HEK293T (cell line): ENCODE measurements at regions not wholly inside any gene's neighbourhood (a gene's known extent, or its start where the extent isn't known, plus 50 kb on each side); places are given as distances from the start of the nearest gene placed in this dataset.

Experiments
- CTCF ChIA-PET: fragments of 350-600 bp; formaldehyde crosslinking; extraction: SDS; loops from one replicate; lab custom pipeline; 2021; ENCODE audit warnings: antibody characterized with exemption, inconsistent platforms; lab: Yijun Ruan, JAX
- POLR2A ChIA-PET: fragments of 350-600 bp; formaldehyde crosslinking; extraction: SDS; loops from one replicate; lab custom pipeline; 2020; ENCODE audit warnings: antibody characterized with exemption, inconsistent platforms; lab: Yijun Ruan, JAX
- DNase-seq: peaks from one replicate; pipeline ENCODE4 v3.0.0; 2012; ENCODE audit warnings: mixed read lengths; ENCODE audit errors: extremely low spot score
- ARNT ChIP-seq: fragments of 450-650 bp; IDR thresholded peaks from 2 replicates; pipeline ENCODE4 v1.6.1; 2017; ENCODE audit warnings: mild to moderate bottlenecking
- BHLHE40 ChIP-seq: fragments of 450-650 bp; IDR thresholded peaks from 2 replicates; pipeline ENCODE4 v1.6.1; 2016; ENCODE audit warnings: mild to moderate bottlenecking, moderate library complexity, borderline replicate concordance
- CTBP1 ChIP-seq: fragments of 450-650 bp; IDR thresholded peaks from 2 replicates; pipeline ENCODE4 v1.6.1; 2016; ENCODE audit warnings: borderline replicate concordance
- ELF4 ChIP-seq: fragments of 450-650 bp; IDR thresholded peaks from 2 replicates; pipeline ENCODE4 v1.6.1; 2017; ENCODE audit warnings: antibody characterized with exemption
- FOXA1 ChIP-seq: fragments of 450-650 bp; IDR thresholded peaks from 2 replicates; pipeline ENCODE4 v1.6.1; 2016; ENCODE audit warnings: mild to moderate bottlenecking
- FOXK2 ChIP-seq: fragments of 450-650 bp; IDR thresholded peaks from 2 replicates; pipeline ENCODE4 v1.6.1; 2016; ENCODE audit warnings: mild to moderate bottlenecking
- FOXM1 ChIP-seq: fragments of 450-650 bp; IDR thresholded peaks from 2 replicates; pipeline ENCODE4 v1.6.1; 2017; ENCODE audit warnings: mild to moderate bottlenecking, borderline replicate concordance
- HDGF ChIP-seq: fragments of 450-650 bp; IDR thresholded peaks from 2 replicates; pipeline ENCODE4 v1.6.1; 2017; ENCODE audit warnings: antibody characterized with exemption, borderline replicate concordance
- L3MBTL2 ChIP-seq: fragments of 450-650 bp; conservative IDR thresholded peaks from 2 replicates; pipeline ENCODE4 v1.6.1; 2016; ENCODE audit warnings: mild to moderate bottlenecking
- LEF1 ChIP-seq: fragments of 450-650 bp; IDR thresholded peaks from 2 replicates; pipeline ENCODE4 v1.6.1; 2017; ENCODE audit warnings: mild to moderate bottlenecking, borderline replicate concordance
- NFRKB ChIP-seq: fragments of 450-650 bp; IDR thresholded peaks from 2 replicates; pipeline ENCODE4 v1.6.1; 2016; ENCODE audit warnings: mild to moderate bottlenecking, moderate library complexity
- SP1 ChIP-seq: fragments of 450-650 bp; IDR thresholded peaks from 2 replicates; pipeline ENCODE4 v1.6.1; 2017
- SUZ12 ChIP-seq: fragments of 450-650 bp; IDR thresholded peaks from 2 replicates; pipeline ENCODE4 v1.6.1; 2016; ENCODE audit warnings: mild to moderate bottlenecking
- TARDBP ChIP-seq: fragments of 450-650 bp; IDR thresholded peaks from 2 replicates; pipeline ENCODE4 v1.6.1; 2016
- ZNF384 ChIP-seq: fragments of 450-650 bp; IDR thresholded peaks from 2 replicates; pipeline ENCODE4 v1.6.1; 2016
- TF ChIP-seq, protein P1 (sequence below): fragments of 450-650 bp; IDR thresholded peaks from 2 replicates; pipeline ENCODE4 v1.6.1; 2016

DNA sequence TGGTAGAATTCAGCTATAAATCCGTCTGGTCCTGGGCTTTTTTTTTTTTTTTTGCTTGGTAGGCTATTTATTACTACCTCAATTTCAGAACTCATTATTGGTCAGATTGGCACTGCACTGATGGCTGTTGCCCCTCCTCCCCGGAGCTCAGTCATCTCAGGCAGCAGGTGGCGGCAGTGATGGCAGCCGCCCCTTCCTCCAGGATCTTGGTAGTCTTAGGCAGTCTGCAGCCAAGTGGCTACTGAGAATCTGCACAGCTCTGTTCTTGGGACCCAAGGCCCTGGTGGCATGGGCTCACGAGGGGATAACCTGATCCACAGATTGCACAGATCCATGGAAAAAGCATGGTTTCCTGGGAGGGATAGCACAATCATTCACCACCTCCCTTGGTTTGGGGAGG is 77.9 kb downstream of the GPR85 start:
- ChIA-PET POLR2A (no interaction called here), CTCF (no interaction called here)
- no peak for DNase-seq
- TF ChIP-seq BHLHE40: no peak
- no peak for TF ChIP-seq LEF1
- TF ChIP-seq ARNT: no peak
- TF ChIP-seq SP1: no peak
- TF ChIP-seq FOXM1: no peak
- TF ChIP-seq, protein P1, sequence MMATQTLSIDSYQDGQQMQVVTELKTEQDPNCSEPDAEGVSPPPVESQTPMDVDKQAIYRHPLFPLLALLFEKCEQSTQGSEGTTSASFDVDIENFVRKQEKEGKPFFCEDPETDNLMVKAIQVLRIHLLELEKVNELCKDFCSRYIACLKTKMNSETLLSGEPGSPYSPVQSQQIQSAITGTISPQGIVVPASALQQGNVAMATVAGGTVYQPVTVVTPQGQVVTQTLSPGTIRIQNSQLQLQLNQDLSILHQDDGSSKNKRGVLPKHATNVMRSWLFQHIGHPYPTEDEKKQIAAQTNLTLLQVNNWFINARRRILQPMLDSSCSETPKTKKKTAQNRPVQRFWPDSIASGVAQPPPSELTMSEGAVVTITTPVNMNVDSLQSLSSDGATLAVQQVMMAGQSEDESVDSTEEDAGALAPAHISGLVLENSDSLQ: no peak
- no peak for TF ChIP-seq L3MBTL2
- no peak for TF ChIP-seq ZNF384
- TF ChIP-seq HDGF: no peak
- TF ChIP-seq FOXA1: no peak
- no peak for TF ChIP-seq SUZ12
- no peak for TF ChIP-seq FOXK2

DNA sequence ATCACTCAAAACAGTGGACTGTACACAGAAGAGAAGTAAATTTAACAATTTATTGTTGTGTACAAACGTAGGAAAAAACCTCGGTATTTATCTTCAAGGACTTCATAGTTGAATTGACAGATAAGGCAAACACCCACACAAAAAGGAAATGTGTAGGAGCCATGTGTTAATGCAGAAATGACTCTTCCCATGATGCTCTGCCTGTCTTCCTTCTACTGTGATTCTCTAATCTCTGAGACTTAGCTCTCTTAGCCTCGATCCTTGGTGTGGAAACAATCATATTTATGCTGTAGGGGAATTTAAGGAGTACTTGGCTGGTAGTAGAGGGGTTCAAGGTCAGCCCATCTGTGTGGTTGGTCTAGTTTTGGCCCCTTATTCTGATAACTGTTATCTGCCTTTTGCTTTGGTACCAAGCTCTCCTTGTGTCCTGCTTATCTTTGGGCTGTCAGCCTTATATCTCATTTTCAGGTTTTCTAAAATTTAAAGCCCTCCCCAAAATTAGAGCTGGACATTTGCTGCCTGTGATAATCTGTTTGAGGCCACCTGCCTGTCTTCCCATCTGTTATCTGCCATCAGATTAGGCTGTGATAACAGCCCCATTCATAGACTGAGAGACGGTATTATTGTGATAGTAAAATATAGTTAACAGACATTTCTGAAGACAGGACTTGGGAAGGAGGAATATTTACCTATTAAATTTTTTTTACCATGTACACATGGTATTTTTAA is 81.7 kb downstream of the GPR85 start:
- no peak for TF ChIP-seq ELF4
- TF ChIP-seq HDGF: no peak
- no peak for TF ChIP-seq BHLHE40
- no peak for TF ChIP-seq FOXK2
- POLR2A ChIA-PET: no interaction called here
- CTCF ChIA-PET: no interaction called here

DNA sequence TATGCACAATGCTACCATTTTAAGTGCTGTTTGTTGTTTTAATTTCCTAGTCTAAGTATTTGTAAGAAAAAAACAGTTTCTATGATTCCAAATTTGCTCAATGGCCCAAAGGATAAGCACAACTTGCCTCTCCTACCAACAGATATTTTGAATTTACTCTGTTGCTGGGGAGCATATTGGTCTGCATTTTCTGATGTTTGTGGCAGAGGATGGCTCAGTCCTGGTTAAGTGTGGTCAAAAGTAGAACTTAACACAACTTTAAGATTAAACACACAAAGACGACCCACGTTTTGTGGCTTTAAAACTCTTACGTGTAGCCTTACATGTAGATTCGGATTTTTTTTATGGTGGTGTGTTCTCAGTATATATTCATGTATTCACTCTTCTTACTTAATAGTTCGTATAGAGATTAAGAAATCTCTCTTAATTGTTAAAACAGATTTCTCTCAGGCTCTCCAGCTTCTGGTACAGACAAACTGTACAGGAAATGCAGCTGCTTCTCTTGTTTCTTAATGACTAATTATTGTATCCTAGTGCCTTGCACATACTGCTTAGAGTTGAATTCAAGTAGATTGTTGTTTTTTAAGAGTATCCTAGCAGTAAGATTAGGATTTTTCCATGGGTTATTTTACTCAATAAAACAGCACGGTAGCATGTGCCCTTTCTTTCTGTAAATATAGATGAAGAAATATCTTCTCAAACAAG is 86.2 kb downstream of the GPR85 start:
- CTCF ChIA-PET: no interaction called here
- TF ChIP-seq TARDBP: no peak
- no peak for TF ChIP-seq FOXK2
- TF ChIP-seq FOXA1: no peak
- TF ChIP-seq ELF4: no peak
- TF ChIP-seq, protein P1: no peak
- no peak for TF ChIP-seq ZNF384
- TF ChIP-seq NFRKB: no peak
- no peak for TF ChIP-seq SP1
- no peak for TF ChIP-seq LEF1
- TF ChIP-seq HDGF: no peak
- no peak for TF ChIP-seq SUZ12
- TF ChIP-seq CTBP1: no peak
- no peak for TF ChIP-seq FOXM1
- TF ChIP-seq L3MBTL2: no peak
- TF ChIP-seq BHLHE40: no peak
- TF ChIP-seq ARNT: no peak
- POLR2A ChIA-PET: no interaction called here
- no peak for DNase-seq

More for the DNA sequence above, 81.7 kb downstream of the GPR85 start:
- no peak for DNase-seq

DNA sequence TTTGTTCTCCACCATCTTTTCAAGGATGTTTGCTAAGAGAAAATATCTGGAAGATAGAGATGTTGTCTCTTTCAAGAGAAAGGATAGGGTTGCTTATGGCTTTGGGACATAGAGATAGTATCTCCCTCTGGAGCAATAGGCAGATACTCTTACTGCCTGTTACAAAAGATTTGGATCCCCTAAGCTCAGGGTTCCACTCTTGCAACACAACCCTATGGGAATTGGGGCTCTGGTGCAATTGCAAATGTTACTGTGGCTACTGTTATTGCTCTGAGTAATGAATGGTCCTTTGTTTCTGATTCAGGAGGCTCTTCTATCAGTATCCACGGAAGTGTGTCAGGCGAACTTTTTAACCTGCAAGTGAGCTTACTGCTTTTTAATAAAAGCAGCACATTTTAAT is 88.8 kb downstream of the GPR85 start:
- TF ChIP-seq ARNT: no peak
- TF ChIP-seq, protein P1: no peak
- TF ChIP-seq BHLHE40: no peak
- no peak for TF ChIP-seq SUZ12
- CTCF ChIA-PET: no interaction called here
- POLR2A ChIA-PET: no interaction called here
- DNase-seq: no peak

DNA sequence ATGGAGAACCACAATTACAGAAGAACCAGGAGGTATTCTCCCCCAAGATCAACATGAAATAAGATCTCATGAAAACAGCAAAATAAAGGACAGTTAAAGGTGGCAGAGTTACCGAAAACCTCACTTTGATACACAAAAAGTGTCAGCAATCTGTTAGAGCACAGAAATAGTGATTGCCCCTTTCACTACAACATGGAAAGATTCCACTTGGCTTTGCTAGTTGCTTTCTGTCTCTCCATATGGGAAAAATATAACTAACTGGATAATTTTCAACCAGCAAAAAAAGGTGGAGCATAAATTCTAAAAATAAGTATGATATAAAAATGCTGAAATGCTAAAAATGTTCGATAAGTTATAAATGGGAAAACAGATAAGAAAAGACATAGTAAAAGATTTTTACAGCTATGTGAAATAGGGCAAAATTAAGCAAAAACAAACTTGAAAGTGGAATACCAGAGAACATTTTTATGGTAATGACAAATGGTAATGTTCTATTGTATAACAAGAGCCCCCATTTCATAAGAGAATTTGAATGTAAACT is 90.2 kb downstream of the GPR85 start:
- POLR2A ChIA-PET: no interaction called here
- no peak for DNase-seq
- CTCF ChIA-PET: no interaction called here
- TF ChIP-seq L3MBTL2: no peak
- no peak for TF ChIP-seq SUZ12
- no peak for TF ChIP-seq SP1
- no peak for TF ChIP-seq FOXM1
- TF ChIP-seq TARDBP: no peak
- no peak for TF ChIP-seq ARNT
- no peak for TF ChIP-seq ELF4
- TF ChIP-seq HDGF: no peak
- TF ChIP-seq BHLHE40: no peak
- TF ChIP-seq CTBP1: no peak
- TF ChIP-seq FOXK2: no peak
- no peak for TF ChIP-seq LEF1
- no peak for TF ChIP-seq NFRKB
- no peak for TF ChIP-seq FOXA1
- TF ChIP-seq, protein P1: no peak
- TF ChIP-seq ZNF384: no peak
